NB4 (cell line): ENCODE measurements at regions not wholly inside any gene's neighbourhood (a gene's known extent, or its start where the extent isn't known, plus 50 kb on each side); places are given as distances from the start of the nearest gene placed in this dataset.

Source experiments
- DNase-seq: peaks from one replicate; pipeline ENCODE4 v3.0.0; 2010; ENCODE audit warnings: low read depth
- H3K4me3 ChIP-seq: one replicate; pipeline ENCODE4 v1.5.1; 2011; ENCODE audit warnings: mild to moderate bottlenecking, low read depth, low read length, moderate library complexity
- CTCF ChIP-seq: IDR thresholded peaks from one replicate; pipeline ENCODE4 v1.5.1; 2012; ENCODE audit warnings: low read depth, low read length
- MAX ChIP-seq: IDR thresholded peaks from 2 replicates; pipeline ENCODE4 v1.6.1; 2011; ENCODE audit warnings: low read depth, low read length
- MYC ChIP-seq: IDR thresholded peaks from 2 replicates; pipeline ENCODE4 v1.6.1; 2011; ENCODE audit warnings: low read depth, low read length
- POLR2A ChIP-seq: IDR thresholded peaks from 2 replicates; pipeline ENCODE4 v1.6.1; 2011; ENCODE audit warnings: mild to moderate bottlenecking; ENCODE audit not compliant: insufficient read length; ENCODE audit errors: extremely low read depth

- no peak for TF ChIP-seq MAX
- no peak for TF ChIP-seq POLR2A
- no peak for TF ChIP-seq MYC
- no peak for TF ChIP-seq CTCF
- no peak for DNase-seq
- H3K4me3 ChIP-seq: no peak overlapping the region
Measured at GRCh38 chr17:71276079-71276478, 844.7 kb upstream of the SOX9 start.

- no peak for DNase-seq
- TF ChIP-seq MYC: no peak
- TF ChIP-seq MAX: no peak
- no peak for TF ChIP-seq POLR2A
- TF ChIP-seq CTCF: no peak
- H3K4me3 ChIP-seq: no peak overlapping the region
Measured at GRCh38 chr17:71283486-71283885, 837.3 kb upstream of the SOX9 start.

GRCh38 chr17:71284032-71284755 lies 836.6 kb upstream of the SOX9 start:
- no peak overlapping the region for H3K4me3 ChIP-seq
- TF ChIP-seq MYC: no peak
- no peak for TF ChIP-seq CTCF
- no peak for TF ChIP-seq POLR2A
- no peak for TF ChIP-seq MAX
- DNase-seq: no peak

- DNase-seq: no peak
- TF ChIP-seq MYC (no peak), CTCF (no peak), MAX (no peak), POLR2A (no peak)
Measured at GRCh38 chr17:71286625-71287024, 834.2 kb upstream of the SOX9 start.

GRCh38 chr17:71287071-71287823 lies 833.6 kb upstream of the SOX9 start:
- DNase-seq: no peak
- no peak overlapping the region for H3K4me3 ChIP-seq
- no peak for TF ChIP-seq MAX
- no peak for TF ChIP-seq MYC
- no peak for TF ChIP-seq POLR2A
- no peak for TF ChIP-seq CTCF

More at GRCh38 chr17:71286625-71287024, 834.2 kb upstream of the SOX9 start:
- no peak overlapping the region for H3K4me3 ChIP-seq
